SH-SY5Y (cell line): ENCODE measurements at regions not wholly inside any gene's neighbourhood (a gene's known extent, or its start where the extent isn't known, plus 50 kb on each side); places are given as distances from the start of the nearest gene placed in this dataset.

Experiments
- GATA2 ChIP-seq: IDR thresholded peaks from 2 replicates; pipeline ENCODE4 v1.6.1; 2011; ENCODE audit warnings: mild to moderate bottlenecking, low read depth, low read length
- GATA3 ChIP-seq: IDR thresholded peaks from 2 replicates; pipeline ENCODE4 v1.6.1; 2011; ENCODE audit warnings: low read depth, mild to moderate bottlenecking, low read length, moderate library complexity

DNA sequence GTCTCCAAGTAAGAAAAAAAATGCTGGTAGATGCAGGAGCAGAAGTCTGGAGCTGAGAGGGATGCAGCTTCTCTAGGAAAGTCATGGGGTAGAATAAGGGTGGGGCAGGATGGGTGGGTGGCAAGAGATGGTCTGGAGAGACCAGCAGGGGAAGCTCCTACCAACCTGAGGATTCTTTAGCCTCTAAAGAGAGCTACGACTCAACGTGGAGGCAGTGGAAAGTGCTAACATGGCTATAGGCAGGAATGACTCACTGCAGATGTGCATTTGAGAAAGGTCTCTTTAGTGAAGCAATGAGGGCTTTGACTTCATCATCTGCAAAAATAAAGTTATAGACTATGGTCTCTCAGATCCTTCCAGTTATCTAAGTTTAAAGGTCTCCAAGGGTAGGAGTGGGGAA, 722.8 kb upstream of the RAB6C start:
- TF ChIP-seq GATA2, result no peak
- no peak for TF ChIP-seq GATA3
